ENCODE measurements at regions not wholly inside any gene's neighbourhood (a gene's known extent, or its start where the extent isn't known, plus 50 kb on each side); places are given as distances from the start of the nearest gene placed in this dataset.
"Not testable (repeated sequence)": the region's sequence is repeated elsewhere in the genome, so short reads cannot be mapped to it uniquely, and the experiment has no call there.

DNA sequence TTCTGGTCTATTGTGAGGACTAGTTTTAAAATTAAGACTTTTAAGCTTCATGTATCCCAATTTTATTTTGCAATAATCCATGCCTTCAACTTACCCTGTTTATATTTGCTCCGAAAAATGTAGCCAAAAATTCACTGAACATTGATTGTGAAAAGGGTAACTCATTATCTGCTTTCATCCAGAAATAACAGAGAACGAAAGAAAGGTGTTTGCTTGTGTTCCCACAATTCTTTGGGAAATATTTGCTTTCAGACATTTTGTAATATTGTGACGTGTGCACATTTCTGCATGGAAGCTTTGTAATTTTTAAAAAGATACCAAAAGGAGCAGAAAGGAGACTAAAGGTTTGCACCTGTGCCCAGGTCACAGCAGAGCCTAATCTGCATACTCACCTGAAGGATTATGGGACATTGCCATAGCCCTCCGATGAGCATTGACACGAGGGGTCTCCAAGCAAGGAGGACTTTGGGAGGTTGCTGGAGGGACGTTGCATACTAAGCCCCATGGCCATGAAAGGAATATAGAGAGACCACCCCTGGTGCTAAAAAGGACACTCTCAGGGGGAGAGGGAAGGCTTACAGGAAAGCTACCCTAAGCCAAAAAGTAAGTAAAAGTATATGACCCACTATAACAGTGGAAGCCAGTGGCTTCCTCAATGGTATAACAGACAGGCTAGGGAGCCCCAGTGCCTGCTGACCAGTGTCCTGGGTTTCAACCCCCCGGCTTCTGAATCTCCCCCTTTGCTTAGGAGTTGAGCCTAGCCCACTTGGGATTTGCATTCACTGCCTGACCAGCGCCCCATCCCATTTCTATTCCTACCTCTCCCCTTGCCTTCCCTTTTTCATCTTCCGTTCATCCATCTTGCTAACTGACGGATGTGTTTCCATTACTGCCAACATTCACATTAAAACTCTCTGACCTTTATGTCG, 148.6 kb upstream of the ZC3H12A start:
- DNase-seq: no peak

DNA sequence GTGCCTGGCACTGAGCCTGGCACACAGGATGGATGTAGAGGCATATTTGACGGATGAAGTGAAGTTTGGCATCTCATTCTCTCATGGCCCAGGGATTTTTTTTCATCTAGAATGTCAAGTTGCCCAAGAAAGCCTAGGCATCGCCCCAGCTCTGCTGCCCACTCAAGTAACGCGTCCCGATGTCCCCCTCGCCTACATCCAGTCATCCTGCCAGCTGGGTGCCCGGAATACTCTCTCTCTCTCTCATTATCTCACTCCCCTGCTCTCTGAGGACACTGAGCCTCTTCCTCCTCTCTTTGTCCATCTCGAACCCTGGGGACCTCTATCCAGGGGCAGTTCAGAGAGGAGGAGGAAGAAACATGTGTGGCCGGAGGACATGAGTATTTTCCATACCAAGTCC, 142.3 kb upstream of the ZC3H12A start:
- no peak for DNase-seq

DNA sequence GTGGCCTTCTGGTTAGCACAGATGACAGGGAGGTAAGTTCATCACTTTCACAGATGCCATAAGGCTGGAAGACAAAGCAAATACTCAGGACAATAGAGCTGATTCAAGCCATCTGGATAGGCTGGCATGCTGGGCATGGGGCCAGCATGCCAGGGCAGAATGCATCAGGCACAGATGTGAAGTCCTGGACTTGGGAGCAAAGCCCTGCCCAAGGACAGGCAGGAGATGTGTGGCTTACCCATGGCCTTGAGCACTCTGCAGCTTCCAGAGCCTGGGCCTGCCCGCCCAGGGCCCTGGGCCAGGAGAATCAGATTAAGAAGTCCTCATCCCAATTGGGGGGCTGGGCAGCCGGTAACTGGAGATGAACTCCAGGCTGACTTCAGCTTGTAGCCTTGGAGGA, 135.7 kb upstream of the ZC3H12A start:
- DNase-seq: no peak

DNA sequence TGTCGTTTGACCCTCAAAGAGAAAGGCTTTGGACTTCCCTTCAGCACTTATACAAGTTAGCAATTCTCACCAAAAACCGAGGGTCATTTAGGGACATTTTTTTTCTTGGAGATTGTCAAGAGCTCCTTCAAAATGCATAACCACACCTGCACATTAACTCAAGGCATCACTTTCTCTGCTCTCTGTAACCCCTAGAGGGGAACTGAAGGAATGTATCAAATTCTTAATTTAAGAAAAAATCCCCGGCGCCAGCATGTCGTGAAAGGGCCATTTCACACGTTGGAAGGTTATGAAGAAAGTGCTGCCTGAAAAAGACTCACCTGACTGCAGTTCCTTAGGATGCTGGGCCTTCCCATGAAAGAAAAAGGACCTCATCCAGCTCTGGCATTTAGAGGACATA, 131.6 kb upstream of the ZC3H12A start:
- no peak for DNase-seq

DNA sequence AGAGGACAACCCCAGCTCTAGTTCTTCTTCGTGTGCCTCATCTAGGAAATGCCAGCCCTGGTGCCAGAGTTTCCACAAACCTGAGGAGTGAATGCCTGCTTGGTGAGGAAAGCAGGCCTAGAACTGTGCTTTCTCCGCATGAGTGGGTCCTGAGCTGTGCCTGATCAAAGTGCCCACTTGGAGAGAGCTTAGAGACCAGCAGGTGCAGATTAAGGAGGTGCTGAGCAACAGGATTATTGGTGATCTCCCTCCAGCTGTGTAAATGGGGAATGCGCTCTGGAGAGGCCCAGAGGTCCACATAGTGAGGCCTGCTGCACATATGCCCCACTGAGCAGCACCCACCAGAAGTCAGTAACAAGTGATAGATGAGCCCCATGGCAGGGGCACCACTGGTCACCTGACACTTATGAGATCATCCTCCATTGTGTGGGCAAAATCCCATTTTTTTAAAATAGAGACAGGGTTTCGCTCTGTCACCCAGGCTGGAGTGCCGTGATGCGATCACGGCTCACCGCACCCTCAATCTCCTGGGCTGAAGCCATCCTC, 127.2 kb upstream of the ZC3H12A start:
- DNase-seq: no peak

DNA sequence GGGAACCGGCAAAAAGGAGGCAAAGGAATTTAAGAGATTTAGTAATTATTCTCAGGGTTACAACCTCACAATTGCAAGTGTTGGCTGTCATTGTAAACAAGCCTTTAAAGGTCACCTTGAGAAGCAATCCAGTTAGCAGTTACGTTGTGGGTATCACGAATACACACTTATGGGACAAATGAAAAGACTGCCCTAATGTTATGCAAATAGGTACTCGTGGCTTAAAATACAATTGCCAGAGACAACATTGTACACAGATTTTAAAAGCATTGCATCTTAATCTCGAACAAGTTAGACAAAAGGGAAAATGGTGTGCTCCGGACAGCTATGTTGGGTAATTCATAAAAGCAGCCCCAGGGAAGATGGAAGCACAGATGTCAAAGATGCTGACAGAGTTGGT, 120.5 kb upstream of the ZC3H12A start:
- no peak for DNase-seq

DNA sequence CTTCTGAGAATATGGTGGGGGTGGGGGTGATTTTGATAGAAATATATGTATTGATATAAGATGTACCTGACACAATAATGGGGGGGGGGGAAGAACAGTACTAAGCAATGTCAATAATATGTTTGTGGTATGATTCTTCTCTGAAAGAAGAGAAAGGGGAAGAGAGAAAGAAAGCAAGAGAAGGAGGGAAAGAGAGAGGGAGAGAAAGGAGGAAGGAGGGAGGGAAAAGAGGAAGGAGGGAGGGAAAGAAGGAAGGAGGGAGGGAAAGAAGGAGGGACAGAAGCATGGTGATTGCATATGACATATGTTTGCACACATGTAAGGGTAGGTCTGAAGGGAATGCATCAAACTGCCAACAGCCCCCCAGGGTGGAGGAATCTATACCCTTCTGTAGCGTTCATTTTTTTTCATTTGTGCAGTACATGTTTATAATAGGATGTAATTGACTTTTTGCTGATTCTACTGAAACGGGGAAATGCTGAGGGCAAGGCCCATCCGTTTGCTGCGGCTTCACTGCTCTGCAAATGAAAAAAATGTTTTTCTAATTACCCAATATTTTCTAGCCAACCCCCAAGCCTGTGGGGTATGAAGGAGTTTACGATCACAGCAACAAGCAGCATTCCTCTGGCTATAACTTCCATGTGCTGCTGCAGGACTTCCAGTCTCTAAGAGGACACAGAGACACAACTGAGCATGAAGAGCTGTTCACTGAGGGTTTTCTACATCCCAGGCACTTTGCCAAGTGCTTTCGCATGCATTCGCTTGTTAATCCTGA, 119.3 kb upstream of the ZC3H12A start:
- DNase-seq: no peak

DNA sequence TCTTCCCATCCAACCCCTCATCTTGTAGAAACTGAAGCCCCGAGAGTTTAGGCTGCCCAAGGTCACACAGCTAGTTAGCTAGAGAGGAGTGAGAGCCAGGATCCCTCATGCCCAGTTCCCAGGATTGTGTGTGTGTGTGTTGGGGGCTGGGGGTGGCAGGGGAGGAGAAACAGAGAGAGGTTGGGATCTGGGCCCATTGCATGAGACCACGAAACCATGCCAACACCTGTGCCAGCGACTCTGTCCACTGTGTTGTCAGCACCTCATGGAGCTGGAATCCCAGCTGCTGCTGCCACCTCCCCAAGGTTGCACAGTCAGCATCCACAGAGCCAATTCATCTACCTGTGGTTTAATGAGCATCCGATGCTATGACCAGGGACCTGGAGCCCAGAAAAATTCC, 115.4 kb upstream of the ZC3H12A start:
- no peak for DNase-seq

DNA sequence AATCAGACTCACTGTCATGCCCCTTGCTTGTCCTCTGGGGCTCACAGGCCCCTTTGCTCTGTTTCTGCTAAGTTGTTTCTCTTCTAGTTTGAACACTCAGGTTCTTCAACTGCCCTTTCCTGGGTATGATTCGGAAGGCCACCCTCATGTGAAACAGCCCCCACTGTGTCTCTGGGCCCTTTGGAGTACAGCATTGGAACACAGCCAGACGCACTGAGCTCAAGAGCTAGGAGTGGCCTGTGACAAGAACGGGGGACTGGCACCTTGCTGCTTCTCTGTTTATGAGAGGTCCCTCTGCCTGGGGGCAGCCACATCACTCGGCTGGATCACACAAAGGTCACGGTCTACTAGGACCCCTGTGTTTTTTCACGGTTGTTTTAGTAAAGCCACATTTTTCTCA, 114.4 kb upstream of the ZC3H12A start:
- no peak for DNase-seq

DNA sequence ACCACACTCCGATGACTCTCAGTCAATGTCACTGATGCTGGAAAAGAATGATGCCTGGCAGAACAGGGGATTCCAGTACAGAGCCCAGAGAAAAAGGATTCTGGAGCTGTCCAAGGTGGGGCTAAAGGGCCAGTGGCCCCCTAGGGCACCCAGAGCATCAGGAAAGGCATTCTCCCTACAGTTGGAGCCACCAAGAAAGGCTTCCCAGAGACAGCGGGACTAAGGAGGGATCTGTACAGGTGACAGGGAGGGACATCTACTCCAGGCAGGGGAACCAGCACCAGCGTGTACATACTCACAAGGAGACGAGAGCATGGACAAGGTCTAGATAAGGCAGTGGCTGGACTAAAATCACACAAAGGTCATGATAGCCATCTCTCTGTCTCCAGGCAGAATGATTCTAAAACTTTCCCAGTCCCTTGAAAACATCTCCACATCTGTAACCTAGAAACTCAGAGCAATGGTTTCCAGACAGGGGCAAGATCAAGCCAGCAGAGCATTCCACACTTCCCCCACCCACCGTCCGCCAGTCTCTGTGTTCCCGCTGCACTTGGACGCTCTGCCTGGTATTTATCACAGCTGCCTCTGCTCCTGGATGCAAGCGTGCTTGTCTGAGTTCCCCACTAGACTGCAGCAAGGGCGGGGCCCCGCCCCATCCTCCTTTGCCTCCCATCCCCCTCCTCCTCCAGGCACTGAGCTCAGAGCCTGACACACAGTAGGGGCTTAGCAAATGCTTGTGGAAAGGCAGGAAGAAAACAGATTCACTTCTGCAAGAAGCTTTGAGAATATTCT, 111.6 kb upstream of the ZC3H12A start:
- DNase-seq: no peak

DNA sequence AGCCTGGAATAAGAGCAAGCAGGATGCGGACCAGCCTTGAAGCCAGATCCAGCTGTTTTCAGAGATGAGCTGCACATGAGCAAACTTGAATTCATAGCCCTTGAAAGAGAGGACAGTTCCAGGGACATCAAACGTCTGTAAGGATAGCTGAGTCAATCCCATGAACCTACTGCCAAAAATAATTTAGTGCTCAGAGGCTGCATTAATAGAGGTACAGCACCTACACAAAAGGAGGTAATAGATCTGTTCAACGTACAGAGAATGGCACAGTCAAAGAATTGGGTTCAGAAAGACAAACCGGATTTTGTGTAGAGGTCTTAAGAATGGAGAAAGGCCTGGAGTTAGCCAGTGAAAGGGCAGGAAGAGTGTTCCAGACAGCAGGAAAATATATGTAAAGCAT, 110.8 kb upstream of the ZC3H12A start:
- DNase-seq: no peak

DNA sequence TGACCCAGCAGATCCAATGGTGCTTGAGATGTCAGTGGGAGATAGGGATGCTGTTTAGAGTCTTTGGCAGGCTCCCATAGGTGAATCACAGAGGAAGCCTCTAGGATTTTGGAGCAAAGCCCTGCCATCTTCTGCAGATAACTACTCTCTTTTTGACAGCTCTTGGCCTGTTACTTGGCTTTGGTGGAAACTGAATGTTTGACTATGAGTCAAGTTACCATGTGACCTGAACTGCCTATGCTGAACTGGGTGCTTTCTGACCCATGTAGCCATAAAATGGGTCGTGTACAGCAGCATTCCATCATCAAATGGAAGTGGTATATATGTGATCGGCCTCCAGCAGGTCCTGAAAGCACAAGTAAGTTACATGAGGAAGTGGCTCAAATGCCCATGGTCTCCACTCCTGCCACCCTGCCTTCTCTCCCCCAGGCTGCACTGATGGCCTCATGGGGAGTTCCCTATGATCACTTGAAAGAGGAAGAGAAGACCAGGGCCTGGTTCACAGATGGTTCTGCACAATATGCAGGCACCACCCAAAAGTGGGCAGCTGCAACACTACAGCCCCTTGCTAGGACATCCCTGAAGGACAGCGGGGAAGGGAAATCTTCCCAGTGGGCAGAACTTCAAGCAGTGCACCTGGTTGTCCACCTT, 105.6 kb upstream of the ZC3H12A start:
- DNase-seq: not testable (repeated sequence)

DNA sequence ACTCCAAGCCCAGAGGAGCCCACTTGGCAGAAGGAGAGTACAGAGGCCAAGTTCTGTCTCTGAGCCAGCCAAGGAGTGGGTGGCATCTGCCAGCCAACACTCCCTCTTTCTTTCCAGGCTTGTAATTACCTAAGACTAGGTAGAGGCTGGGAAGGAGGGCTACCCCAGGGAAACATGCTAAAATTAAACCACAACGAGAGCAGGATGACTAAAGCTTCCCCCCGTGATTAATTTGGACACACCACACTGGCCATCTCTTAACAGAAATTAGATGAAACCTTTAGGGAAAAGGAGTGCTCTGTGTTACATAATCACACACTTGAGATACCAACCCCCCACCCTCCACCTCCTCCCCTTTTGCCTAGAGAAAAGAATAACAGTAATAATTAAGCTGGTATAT, 102.1 kb upstream of the ZC3H12A start:
- no peak for DNase-seq

DNA sequence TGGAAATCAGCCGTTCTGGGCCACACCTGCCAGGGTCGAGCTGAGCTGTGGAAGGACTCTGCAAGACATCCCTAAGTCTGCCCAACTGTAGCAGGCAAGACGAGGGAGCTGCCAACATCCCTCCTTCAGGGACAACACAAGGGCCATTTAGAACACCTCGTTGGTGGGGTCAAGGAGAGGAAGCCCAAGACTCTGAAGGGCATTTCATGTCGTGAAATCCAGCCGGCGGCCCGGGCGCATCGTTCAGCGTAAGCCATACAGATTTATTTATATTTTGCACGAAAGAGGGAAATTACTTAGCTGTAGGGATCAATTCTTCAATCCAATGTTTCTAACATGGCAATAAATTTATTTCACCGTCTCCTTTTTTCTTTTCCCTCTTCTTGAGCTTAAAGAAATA, 101.7 kb upstream of the ZC3H12A start:
- no peak for DNase-seq

DNA sequence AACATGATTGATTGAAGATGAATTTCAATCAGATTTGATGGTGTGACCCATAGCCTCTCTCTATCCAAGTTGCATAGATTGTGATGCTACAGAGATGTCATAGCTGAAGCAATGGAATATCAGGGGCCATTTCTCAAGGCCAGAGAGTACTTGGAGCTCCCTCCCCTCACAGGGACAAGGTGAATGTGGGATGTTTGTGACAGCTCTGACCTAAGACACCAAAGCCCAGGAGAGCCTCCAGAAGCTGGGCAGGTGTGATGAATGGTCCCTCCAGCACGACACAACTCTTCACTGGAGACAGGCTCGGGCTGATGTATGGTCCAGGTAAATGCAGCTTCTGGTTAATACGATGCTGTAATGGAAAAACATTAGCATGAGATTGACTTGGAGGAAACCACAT, 101.0 kb upstream of the ZC3H12A start:
- DNase-seq: no peak

DNA sequence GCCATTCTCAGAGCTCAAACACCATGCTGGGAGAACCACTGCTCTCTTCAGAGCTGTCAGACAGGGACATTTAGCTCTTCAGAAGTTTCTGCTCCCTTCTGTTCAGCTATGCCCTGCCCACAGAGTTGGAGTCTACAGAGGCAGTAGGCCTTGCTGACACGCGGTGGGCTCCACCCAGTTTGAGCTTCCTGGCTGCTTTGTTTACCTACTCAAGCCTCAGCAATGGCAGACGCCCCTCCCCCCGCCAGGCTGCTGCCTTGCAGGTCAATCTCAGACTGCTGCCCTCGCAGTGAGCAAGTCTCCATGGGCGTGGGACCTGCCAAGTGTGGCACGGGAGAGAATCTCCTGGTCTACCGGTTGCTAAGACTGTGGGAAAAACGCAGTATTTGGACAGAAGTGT, 93.8 kb upstream of the ZC3H12A start:
- DNase-seq: not testable (repeated sequence)

DNA sequence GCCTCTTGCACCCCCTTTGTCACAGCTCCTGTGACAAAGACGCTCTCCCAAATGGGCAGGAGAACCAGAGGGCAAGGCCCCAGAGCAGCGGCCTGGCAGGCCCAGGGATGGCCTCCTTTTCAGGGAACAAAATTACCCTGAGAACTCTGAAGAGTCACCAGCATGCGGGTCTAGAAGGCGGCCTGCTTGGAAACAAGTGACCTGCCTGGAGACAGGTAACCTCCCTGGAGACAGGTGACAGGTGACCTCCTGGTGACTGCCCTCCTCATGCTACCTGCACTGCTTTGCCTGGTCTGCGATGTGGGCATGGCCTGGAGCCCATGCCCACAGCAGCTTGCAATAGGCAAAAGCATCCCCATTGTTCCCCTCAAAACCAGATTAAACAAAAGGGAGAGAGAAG, 86.5 kb upstream of the ZC3H12A start:
- DNase-seq: no peak

DNA sequence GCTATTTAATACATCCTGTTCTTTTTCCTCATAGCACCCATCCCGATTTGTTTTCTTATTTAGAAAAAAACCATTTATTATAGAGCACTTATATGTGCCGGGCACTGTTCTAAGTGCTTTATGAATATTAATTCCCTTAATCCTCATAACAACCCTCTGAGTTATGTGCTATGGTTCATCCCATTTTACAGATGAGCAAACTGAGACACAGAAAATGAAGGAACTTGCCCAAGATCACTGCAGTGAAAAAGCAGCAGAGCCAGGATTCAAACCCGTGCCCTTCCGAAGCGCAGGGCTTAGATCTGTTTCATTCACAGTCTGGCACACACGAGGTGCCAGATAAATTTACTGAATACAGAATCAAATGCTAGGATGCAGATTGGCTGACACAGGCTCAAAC, 85.1 kb upstream of the ZC3H12A start:
- DNase-seq: no peak

DNA sequence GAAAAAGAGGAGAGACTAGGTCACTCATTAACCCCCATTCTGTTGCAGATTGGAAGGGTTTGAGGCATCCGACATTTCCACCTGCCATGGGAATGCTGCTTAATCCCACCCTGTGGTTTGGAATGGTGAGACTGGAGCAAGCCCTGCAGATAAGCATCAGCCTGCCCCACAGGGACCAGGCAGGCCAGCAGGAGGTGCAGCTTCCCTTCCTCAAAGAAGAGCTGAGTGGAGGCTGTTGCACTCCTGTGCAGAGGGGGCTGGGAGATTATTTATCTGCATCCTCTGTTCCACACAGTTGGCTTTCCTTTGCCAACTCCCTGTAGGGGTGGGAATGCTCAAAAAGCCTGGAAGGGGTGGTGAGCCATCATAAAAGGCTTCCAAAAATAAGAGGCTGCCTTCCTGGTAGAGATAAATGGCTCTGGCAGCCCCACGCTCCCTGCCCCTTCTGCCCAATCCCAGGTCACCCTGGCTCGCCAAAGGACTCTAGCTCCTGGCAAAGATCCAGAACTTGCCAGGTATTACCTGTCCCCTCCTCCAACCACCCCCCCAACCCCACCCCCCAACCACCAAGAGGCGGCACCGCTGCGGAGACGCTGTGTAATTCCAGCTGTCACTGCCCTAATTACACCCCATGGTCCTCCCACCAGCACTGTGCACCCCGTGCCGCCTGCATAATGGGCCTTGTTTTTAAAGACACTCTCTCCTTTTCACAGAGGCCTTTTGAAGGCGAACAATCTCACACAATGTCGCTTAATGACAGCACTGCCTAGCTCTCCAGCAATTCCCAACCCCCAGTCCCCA, 83.0 kb upstream of the ZC3H12A start:
- no peak for DNase-seq

DNA sequence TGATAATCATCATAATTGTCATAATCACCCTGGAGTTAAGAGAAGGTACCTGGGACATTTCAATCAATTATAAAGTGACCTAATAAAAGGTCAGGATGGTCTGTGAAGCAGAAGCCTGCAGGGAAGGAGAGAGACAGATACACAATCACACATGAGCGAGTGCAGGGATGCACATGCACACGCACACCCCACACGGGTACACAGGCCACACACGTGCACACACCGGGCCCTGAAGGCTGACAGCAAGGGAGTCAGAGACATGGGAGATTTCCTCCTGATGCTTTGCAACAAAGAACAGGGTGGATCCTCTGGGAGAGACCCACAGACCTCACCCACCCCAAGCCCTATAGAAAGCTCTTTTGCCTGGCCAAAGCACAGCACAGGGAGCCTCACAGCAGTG, 82.3 kb upstream of the ZC3H12A start:
- DNase-seq: no peak
